DND-41 (cell line): ENCODE measurements at regions not wholly inside any gene's neighbourhood (a gene's known extent, or its start where the extent isn't known, plus 50 kb on each side); places are given as distances from the start of the nearest gene placed in this dataset.

Source experiments
- ATAC-seq: fragments of 200-7000 bp; cut with Tn5 transposase; 3 replicates; pipeline ENCODE4 v1.9.1; 2021; ENCODE audit warnings: low read depth; ENCODE audit not compliant: insufficient read depth
- DNase-seq: peaks from one replicate; pipeline ENCODE4 v3.0.0-alpha.2; 2020
- H2AFZ ChIP-seq: 2 replicates; pipeline ENCODE4 v1.6.0; 2012; ENCODE audit warnings: low read depth, low read length
- H3K27ac ChIP-seq: 2 replicates; pipeline ENCODE4 v1.5.1; 2012; ENCODE audit warnings: low read length, inconsistent platforms
- H3K27me3 ChIP-seq: fragments of 200-600 bp; sonication (generic); 2 replicates; pipeline ENCODE4 v1.6.0; 2012; ENCODE audit warnings: low read length, mild to moderate bottlenecking, inconsistent platforms; ENCODE audit not compliant: insufficient read depth, poor library complexity
- H3K36me3 ChIP-seq: 2 replicates; pipeline ENCODE4 v1.5.1; 2012; ENCODE audit warnings: low read length, inconsistent platforms; ENCODE audit not compliant: insufficient read depth
- H3K4me1 ChIP-seq: 2 replicates; pipeline ENCODE4 v1.5.1; 2012; ENCODE audit warnings: mild to moderate bottlenecking, low read length; ENCODE audit not compliant: insufficient read depth
- H3K4me2 ChIP-seq: 2 replicates; pipeline ENCODE4 v1.6.0; 2012; ENCODE audit warnings: mild to moderate bottlenecking, moderate library complexity, low read length, inconsistent platforms; ENCODE audit not compliant: insufficient read depth
- H3K4me3 ChIP-seq, 2 experiments: fragments of 200-600 bp in 1 of 2; shearing (Covaris generic) in 1 of 2; 2 replicates each; pipeline ENCODE4 v1.5.1; 2012 to 2016; ENCODE audit warnings: inconsistent platforms in 2 of 2, low read length in 2 of 2, mild to moderate bottlenecking in 2 of 2, low read depth in 1 of 2, moderate library complexity in 1 of 2
- H3K79me2 ChIP-seq: 2 replicates; pipeline ENCODE4 v1.6.0; 2012; ENCODE audit warnings: low read length, inconsistent platforms; ENCODE audit not compliant: insufficient read depth
- H3K9ac ChIP-seq: 2 replicates; pipeline ENCODE4 v1.6.0; 2012; ENCODE audit warnings: low read depth, mild to moderate bottlenecking, inconsistent platforms, low read length, moderate library complexity
- H3K9me3 ChIP-seq: 2 replicates; pipeline ENCODE4 v1.5.1; 2012; ENCODE audit warnings: low read length, moderate library complexity, mild to moderate bottlenecking, inconsistent platforms; ENCODE audit not compliant: insufficient read depth, severe bottlenecking
- H4K20me1 ChIP-seq: 2 replicates; pipeline ENCODE4 v1.6.0; 2012; ENCODE audit warnings: low read length; ENCODE audit not compliant: insufficient read depth
- EZH2 ChIP-seq: IDR thresholded peaks from 3 replicates; pipeline ENCODE4 v1.6.1; 2012; ENCODE audit warnings: borderline replicate concordance, low read depth, mild to moderate bottlenecking, moderate library complexity, low read length, inconsistent platforms; ENCODE audit not compliant: severe bottlenecking
- TF ChIP-seq, protein P1 (sequence below): IDR thresholded peaks from 2 replicates; pipeline ENCODE4 v1.5.1; 2012; ENCODE audit warnings: borderline replicate concordance, low read length, moderate library complexity, mild to moderate bottlenecking; ENCODE audit not compliant: poor library complexity, severe bottlenecking; ENCODE audit errors: extremely low read depth

DNA sequence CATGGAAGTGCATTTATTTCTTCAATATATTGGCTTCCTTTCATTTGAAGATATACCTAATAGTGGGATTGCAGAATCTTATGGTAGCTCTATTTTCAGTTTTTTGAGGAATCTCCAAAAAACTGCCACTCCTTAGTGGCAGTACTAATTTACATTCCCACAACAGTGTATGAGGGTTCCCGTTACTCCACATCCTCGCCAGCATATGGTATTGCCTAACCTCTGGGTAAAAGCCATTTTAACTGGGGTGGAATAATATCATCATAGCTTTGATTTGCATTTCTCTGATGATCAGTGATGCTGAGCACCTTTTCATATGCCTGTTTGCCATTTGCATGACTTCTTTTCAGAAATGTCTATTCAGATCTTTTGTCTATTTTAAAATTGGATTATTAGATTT, 471.9 kb upstream of the UBE2E3 start:
- Histone ChIP-seq H3K4me2 (no peak overlapping the region), H3K9ac (no peak overlapping the region), H3K79me2 (no peaks in the 10 kb centered on the region), H2AFZ (no peak overlapping the region), H3K36me3 (no peaks in the 10 kb centered on the region), H3K4me3 (no peak overlapping the region), H3K27ac (no peak overlapping the region), H4K20me1 (no peaks in the 10 kb centered on the region), H3K4me1 (no peaks in the 10 kb centered on the region), H3K9me3 (no peaks in the 10 kb centered on the region), H3K27me3 (no peaks in the 10 kb centered on the region)
- DNase-seq: no peak
- no peak for TF ChIP-seq EZH2
- TF ChIP-seq, protein P1, sequence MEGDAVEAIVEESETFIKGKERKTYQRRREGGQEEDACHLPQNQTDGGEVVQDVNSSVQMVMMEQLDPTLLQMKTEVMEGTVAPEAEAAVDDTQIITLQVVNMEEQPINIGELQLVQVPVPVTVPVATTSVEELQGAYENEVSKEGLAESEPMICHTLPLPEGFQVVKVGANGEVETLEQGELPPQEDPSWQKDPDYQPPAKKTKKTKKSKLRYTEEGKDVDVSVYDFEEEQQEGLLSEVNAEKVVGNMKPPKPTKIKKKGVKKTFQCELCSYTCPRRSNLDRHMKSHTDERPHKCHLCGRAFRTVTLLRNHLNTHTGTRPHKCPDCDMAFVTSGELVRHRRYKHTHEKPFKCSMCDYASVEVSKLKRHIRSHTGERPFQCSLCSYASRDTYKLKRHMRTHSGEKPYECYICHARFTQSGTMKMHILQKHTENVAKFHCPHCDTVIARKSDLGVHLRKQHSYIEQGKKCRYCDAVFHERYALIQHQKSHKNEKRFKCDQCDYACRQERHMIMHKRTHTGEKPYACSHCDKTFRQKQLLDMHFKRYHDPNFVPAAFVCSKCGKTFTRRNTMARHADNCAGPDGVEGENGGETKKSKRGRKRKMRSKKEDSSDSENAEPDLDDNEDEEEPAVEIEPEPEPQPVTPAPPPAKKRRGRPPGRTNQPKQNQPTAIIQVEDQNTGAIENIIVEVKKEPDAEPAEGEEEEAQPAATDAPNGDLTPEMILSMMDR: no peak
- ATAC-seq: no peak

DNA sequence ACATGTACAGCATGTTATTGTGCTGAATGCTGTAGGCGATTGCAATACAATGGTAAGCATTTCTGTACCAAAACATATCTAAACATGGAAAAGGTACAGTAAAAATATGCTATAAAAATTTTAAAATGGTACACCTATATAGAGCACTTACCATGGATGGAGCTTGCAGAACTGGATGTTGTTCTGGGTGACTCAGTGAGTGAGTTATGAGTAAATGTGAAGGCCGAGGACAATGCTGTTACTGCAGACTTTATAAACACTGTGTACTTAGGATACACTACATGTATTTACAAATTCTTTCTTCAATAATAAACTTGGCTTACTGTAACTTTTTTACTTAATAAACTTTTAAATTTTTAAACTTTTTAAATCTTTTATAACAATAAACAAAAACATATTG, 473.4 kb upstream of the UBE2E3 start:
- Histone ChIP-seq H3K79me2 (no peaks in the 10 kb centered on the region), H3K36me3 (no peaks in the 10 kb centered on the region), H3K4me3 (no peak overlapping the region), H3K9me3 (no peaks in the 10 kb centered on the region), H4K20me1 (no peaks in the 10 kb centered on the region), H3K27ac (no peak overlapping the region), H3K4me1 (no peaks in the 10 kb centered on the region), H3K9ac (no peak overlapping the region), H3K4me2 (no peak overlapping the region), H3K27me3 (no peaks in the 10 kb centered on the region), H2AFZ (no peak overlapping the region)
- ATAC-seq (no peak), DNase-seq (no peak)
- TF ChIP-seq EZH2: no peak
- TF ChIP-seq, protein P1: no peak

DNA sequence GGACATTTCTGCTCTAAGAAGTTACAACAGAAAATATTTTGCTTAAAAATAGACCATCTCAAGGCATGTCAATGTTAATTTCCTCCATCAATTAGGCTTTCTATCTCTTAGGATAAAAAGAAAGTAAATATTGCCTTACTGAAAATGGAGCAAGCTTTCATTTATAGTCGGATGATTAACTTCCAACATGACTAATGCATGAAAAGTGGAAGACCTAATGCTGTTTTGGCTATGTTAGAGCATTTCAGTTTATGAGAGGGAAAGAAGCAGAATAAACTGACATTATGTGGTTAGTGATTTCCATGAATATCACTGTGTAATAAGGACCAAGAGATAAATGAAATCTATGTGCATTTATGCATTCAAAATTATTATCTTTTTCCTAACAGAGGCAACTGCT, 475.2 kb upstream of the UBE2E3 start:
- H3K9ac ChIP-seq: no peak overlapping the region
- no peaks in the 10 kb centered on the region for H3K27me3 ChIP-seq
- H4K20me1 ChIP-seq: no peaks in the 10 kb centered on the region
- no peaks in the 10 kb centered on the region for H3K79me2 ChIP-seq
- no peak overlapping the region for H3K27ac ChIP-seq
- no peak overlapping the region for H3K4me2 ChIP-seq
- H2AFZ ChIP-seq: no peak overlapping the region
- H3K4me3 ChIP-seq: no peak overlapping the region
- ATAC-seq (no peak), DNase-seq (no peak)
- no peak for TF ChIP-seq EZH2
- TF ChIP-seq, protein P1: no peak
- no peaks in the 10 kb centered on the region for H3K36me3 ChIP-seq
- no peaks in the 10 kb centered on the region for H3K4me1 ChIP-seq
- no peaks in the 10 kb centered on the region for H3K9me3 ChIP-seq

DNA sequence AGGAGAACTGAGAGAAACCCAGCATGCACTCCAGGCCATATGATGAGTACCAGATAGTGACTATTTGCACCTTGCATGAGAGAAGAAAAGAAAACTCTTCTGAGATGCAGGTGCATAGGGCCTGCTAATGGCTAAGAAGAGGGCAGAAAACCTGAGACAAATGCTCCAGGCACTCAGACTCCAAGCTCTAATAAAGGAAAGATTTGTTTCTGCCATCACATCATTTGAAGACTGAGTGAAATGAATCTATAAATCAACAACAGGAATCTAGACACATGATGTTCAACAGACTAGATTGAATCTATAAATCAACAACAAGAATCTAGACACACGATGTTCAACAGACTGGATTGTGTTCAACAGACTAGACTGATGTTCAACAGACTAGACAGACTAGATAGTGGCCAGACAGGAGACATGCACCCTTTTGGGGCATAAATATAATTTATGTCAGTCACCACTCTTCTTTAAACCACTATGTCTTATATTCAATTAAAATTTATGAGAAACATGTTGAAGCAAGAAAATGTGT, 482.7 kb upstream of the UBE2E3 start:
- no peak for DNase-seq
- Histone ChIP-seq H3K27ac (no peak overlapping the region), H3K4me1 (no peaks in the 10 kb centered on the region), H2AFZ (no peak overlapping the region), H3K9me3 (no peaks in the 10 kb centered on the region), H3K79me2 (no peaks in the 10 kb centered on the region), H4K20me1 (no peaks in the 10 kb centered on the region), H3K4me3 (no peak overlapping the region), H3K4me2 (no peak overlapping the region), H3K27me3 (no peaks in the 10 kb centered on the region), H3K36me3 (no peaks in the 10 kb centered on the region), H3K9ac (no peak overlapping the region)
- TF ChIP-seq, protein P1: no peak
- TF ChIP-seq EZH2: no peak
- ATAC-seq: no peak
